ENCODE measurements at regions not wholly inside any gene's neighbourhood (a gene's known extent, or its start where the extent isn't known, plus 50 kb on each side); places are given as distances from the start of the nearest gene placed in this dataset.

DNA sequence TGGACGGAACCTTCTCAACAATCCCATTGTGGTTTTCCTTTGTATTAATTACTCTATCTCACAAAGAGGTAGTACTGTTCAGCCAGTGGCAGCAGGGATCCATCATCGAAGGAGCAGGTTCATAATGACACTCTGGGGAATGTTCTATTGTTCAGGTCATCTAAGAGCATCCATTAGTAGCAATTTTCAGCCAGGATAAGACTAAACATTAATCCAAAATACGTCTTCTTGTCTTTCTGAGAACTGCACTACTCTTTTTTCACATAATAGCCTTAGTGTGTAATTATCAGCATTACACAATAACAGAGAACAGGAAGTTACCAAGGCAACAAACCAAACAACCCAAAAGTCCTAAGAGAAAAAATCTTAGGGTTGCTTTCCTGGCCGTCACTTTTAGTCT is 259.5 kb upstream of the VWC2 start:
- TF ChIP-seq ZNF219 (CRISPR knock-in tag; IDR thresholded peaks at IDR 0.05; ENCODE audit: borderline replicate concordance) (no peak), ZNF232 (CRISPR knock-in tag; IDR thresholded peaks at IDR 0.05) (no peak), NFYB (CRISPR knock-in tag; conservative IDR thresholded peaks at IDR 0.05; ENCODE audit: low read depth) (no peak), FOXK1 (CRISPR knock-in tag; IDR thresholded peaks at IDR 0.05) (no peak), ZBTB21 (CRISPR knock-in tag; IDR thresholded peaks at IDR 0.05; ENCODE audit: borderline replicate concordance) (no peak), GRHL2 (CRISPR knock-in tag; IDR thresholded peaks at IDR 0.05; ENCODE audit: insufficient replicate concordance, severe bottlenecking) (no peak), SMAD4 (CRISPR knock-in tag; IDR thresholded peaks at IDR 0.05) (no peak), ZNF416 (CRISPR knock-in tag; IDR thresholded peaks at IDR 0.05) (no peak), MXD4 (CRISPR knock-in tag; IDR thresholded peaks at IDR 0.05; ENCODE audit: borderline replicate concordance) (no peak), ZNF396 (CRISPR knock-in tag; IDR thresholded peaks at IDR 0.05; ENCODE audit: borderline replicate concordance) (no peak)
- TF ChIP-seq, protein P1, sequence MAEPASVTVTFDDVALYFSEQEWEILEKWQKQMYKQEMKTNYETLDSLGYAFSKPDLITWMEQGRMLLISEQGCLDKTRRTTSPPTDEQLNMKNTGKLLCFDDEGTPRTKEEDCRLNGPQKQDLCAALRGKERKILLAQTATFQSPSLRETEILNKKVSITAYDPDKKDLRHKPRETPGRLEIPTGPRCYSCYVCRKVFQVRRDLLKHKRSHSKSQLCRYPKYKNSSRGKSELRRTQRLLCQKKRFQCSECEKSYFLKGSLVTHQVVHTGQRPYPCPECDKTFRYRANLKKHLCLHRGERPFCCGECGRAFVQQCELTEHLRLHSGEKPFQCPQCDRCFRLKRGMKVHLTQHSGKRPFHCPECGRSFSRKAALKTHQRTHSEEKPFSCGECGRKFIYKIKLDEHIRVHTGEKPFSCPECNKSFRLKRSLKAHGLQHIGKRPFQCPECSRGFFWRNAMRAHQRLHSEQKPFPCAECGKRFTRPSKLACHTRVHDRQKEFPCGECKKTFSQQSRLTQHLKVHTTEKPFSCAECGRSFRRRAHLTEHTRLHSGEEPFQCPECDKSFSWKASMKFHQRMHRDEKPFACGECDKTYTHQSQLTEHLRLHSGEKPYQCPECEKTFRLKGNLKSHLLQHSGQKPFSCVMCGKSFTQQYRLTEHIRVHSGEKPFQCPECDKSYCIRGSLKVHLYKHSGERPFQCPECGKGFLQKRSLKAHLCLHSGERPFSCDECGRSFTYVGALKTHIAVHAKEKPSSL (CRISPR knock-in tag; conservative IDR thresholded peaks at IDR 0.05), result no peak
- TF ChIP-seq, protein P2, sequence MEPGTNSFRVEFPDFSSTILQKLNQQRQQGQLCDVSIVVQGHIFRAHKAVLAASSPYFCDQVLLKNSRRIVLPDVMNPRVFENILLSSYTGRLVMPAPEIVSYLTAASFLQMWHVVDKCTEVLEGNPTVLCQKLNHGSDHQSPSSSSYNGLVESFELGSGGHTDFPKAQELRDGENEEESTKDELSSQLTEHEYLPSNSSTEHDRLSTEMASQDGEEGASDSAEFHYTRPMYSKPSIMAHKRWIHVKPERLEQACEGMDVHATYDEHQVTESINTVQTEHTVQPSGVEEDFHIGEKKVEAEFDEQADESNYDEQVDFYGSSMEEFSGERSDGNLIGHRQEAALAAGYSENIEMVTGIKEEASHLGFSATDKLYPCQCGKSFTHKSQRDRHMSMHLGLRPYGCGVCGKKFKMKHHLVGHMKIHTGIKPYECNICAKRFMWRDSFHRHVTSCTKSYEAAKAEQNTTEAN (CRISPR knock-in tag; IDR thresholded peaks at IDR 0.05), result no peak
- TF ChIP-seq, protein P3, sequence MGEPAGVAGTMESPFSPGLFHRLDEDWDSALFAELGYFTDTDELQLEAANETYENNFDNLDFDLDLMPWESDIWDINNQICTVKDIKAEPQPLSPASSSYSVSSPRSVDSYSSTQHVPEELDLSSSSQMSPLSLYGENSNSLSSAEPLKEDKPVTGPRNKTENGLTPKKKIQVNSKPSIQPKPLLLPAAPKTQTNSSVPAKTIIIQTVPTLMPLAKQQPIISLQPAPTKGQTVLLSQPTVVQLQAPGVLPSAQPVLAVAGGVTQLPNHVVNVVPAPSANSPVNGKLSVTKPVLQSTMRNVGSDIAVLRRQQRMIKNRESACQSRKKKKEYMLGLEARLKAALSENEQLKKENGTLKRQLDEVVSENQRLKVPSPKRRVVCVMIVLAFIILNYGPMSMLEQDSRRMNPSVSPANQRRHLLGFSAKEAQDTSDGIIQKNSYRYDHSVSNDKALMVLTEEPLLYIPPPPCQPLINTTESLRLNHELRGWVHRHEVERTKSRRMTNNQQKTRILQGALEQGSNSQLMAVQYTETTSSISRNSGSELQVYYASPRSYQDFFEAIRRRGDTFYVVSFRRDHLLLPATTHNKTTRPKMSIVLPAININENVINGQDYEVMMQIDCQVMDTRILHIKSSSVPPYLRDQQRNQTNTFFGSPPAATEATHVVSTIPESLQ (CRISPR knock-in tag; IDR thresholded peaks at IDR 0.05), result no peak
- TF ChIP-seq, protein P4, sequence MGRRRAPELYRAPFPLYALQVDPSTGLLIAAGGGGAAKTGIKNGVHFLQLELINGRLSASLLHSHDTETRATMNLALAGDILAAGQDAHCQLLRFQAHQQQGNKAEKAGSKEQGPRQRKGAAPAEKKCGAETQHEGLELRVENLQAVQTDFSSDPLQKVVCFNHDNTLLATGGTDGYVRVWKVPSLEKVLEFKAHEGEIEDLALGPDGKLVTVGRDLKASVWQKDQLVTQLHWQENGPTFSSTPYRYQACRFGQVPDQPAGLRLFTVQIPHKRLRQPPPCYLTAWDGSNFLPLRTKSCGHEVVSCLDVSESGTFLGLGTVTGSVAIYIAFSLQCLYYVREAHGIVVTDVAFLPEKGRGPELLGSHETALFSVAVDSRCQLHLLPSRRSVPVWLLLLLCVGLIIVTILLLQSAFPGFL (CRISPR knock-in tag; IDR thresholded peaks at IDR 0.05; ENCODE audit: borderline replicate concordance), result no peak
- TF ChIP-seq, protein P5, sequence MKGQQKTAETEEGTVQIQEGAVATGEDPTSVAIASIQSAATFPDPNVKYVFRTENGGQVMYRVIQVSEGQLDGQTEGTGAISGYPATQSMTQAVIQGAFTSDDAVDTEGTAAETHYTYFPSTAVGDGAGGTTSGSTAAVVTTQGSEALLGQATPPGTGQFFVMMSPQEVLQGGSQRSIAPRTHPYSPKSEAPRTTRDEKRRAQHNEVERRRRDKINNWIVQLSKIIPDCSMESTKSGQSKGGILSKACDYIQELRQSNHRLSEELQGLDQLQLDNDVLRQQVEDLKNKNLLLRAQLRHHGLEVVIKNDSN (CRISPR knock-in tag; IDR thresholded peaks at IDR 0.05), result no peak
- TF ChIP-seq, protein P6, sequence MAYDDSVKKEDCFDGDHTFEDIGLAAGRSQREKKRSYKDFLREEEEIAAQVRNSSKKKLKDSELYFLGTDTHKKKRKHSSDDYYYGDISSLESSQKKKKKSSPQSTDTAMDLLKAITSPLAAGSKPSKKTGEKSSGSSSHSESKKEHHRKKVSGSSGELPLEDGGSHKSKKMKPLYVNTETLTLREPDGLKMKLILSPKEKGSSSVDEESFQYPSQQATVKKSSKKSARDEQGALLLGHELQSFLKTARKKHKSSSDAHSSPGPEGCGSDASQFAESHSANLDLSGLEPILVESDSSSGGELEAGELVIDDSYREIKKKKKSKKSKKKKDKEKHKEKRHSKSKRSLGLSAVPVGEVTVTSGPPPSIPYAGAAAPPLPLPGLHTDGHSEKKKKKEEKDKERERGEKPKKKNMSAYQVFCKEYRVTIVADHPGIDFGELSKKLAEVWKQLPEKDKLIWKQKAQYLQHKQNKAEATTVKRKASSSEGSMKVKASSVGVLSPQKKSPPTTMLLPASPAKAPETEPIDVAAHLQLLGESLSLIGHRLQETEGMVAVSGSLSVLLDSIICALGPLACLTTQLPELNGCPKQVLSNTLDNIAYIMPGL (CRISPR knock-in tag; IDR thresholded peaks at IDR 0.05), result no peak
- TF ChIP-seq, protein P7, sequence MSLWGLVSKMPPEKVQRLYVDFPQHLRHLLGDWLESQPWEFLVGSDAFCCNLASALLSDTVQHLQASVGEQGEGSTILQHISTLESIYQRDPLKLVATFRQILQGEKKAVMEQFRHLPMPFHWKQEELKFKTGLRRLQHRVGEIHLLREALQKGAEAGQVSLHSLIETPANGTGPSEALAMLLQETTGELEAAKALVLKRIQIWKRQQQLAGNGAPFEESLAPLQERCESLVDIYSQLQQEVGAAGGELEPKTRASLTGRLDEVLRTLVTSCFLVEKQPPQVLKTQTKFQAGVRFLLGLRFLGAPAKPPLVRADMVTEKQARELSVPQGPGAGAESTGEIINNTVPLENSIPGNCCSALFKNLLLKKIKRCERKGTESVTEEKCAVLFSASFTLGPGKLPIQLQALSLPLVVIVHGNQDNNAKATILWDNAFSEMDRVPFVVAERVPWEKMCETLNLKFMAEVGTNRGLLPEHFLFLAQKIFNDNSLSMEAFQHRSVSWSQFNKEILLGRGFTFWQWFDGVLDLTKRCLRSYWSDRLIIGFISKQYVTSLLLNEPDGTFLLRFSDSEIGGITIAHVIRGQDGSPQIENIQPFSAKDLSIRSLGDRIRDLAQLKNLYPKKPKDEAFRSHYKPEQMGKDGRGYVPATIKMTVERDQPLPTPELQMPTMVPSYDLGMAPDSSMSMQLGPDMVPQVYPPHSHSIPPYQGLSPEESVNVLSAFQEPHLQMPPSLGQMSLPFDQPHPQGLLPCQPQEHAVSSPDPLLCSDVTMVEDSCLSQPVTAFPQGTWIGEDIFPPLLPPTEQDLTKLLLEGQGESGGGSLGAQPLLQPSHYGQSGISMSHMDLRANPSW (CRISPR knock-in tag; conservative IDR thresholded peaks at IDR 0.05; ENCODE audit: low read depth), result no peak
- POLR2A ChIA-PET, result no interaction called here
- Mint-ChIP-seq H3K27me3 (ENCODE audit: low read depth) (no peaks in the 10 kb centered on the region), H3K4me1 (no peaks in the 10 kb centered on the region), H3K9me3 (peaks cover 1% of the 10 kb centered on the region; the same call in 1 of the 2 replicates), H3K36me3 (peaks cover 2% of the 10 kb centered on the region; the same call in 1 of the 2 replicates), H3K4me3 (no peak overlapping the region), H3K27ac (no peak overlapping the region)
- no peak for ATAC-seq
- CTCF ChIA-PET, result no interaction called here
- no peak for DNase-seq (ENCODE audit: low spot score)
